ENCODE measurements at regions not wholly inside any gene's neighbourhood (a gene's known extent, or its start where the extent isn't known, plus 50 kb on each side); places are given as distances from the start of the nearest gene placed in this dataset.

DNA sequence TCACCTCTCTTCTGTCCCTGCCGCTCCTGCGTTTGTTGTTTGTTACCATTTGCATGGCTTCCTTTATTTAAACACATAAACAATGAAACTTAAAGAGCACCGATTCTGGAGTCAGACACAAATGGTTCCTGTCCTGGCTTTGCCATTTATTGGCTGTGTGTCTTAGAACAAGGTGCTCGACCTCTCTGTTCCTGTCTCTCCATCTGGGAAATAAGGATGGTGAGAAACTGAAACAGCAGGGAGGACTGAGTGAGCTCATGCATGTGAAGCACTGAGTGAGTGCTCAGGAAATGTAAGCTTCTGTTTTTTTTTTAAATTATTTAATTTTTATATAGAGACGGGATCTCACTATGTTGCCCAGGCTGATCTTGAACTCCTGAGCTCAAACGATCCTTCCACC, 148.2 kb upstream of the WNT4 start:
- TF ChIP-seq, protein P1, sequence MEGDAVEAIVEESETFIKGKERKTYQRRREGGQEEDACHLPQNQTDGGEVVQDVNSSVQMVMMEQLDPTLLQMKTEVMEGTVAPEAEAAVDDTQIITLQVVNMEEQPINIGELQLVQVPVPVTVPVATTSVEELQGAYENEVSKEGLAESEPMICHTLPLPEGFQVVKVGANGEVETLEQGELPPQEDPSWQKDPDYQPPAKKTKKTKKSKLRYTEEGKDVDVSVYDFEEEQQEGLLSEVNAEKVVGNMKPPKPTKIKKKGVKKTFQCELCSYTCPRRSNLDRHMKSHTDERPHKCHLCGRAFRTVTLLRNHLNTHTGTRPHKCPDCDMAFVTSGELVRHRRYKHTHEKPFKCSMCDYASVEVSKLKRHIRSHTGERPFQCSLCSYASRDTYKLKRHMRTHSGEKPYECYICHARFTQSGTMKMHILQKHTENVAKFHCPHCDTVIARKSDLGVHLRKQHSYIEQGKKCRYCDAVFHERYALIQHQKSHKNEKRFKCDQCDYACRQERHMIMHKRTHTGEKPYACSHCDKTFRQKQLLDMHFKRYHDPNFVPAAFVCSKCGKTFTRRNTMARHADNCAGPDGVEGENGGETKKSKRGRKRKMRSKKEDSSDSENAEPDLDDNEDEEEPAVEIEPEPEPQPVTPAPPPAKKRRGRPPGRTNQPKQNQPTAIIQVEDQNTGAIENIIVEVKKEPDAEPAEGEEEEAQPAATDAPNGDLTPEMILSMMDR (IDR thresholded peaks at IDR 0.05) = no peak
- TF ChIP-seq EZH2 (IDR thresholded peaks at IDR 0.05) = no peak
- TF ChIP-seq EZH2phosphoT487 (IDR thresholded peaks at IDR 0.05) = no peak

All from neural progenitor cell (in vitro differentiated cells).